Smooth muscle cell (in vitro differentiated cells): ENCODE measurements at regions not wholly inside any gene's neighbourhood (a gene's known extent, or its start where the extent isn't known, plus 50 kb on each side); places are given as distances from the start of the nearest gene placed in this dataset.

Experiments used
- DNase-seq: peaks from one replicate; lab custom pipeline; 2025; ENCODE audit not compliant: unreplicated experiment; lab: John Stamatoyannopoulos, UW
- H2AFZ ChIP-seq: fragments of 200-600 bp; sonication (generic); 2 replicates; pipeline ENCODE4 v1.6.0; 2016; ENCODE audit warnings: antibody characterized with exemption, low read depth, mild to moderate bottlenecking
- H3F3A ChIP-seq: fragments of 200-600 bp; sonication (generic); 2 replicates; pipeline ENCODE4 v1.6.0; 2017; ENCODE audit warnings: antibody characterized with exemption, low read depth
- H3K27ac ChIP-seq: fragments of 200-600 bp; sonication (generic); 2 replicates; pipeline ENCODE4 v1.5.1; 2016; ENCODE audit warnings: low read depth, mild to moderate bottlenecking
- H3K27me3 ChIP-seq: fragments of 200-600 bp; sonication (generic); 2 replicates; pipeline ENCODE4 v1.6.1; 2016; ENCODE audit warnings: low read depth, mild to moderate bottlenecking
- H3K36me3 ChIP-seq: fragments of 200-600 bp; sonication (generic); 2 replicates; pipeline ENCODE4 v1.5.1; 2016; ENCODE audit warnings: low read depth
- H3K4me1 ChIP-seq: fragments of 200-600 bp; sonication (generic); 2 replicates; pipeline ENCODE4 v1.5.1; 2016; ENCODE audit warnings: low read depth
- H3K4me2 ChIP-seq: fragments of 200-600 bp; sonication (generic); 2 replicates; pipeline ENCODE4 v1.6.0; 2016; ENCODE audit warnings: mild to moderate bottlenecking
- H3K4me3 ChIP-seq: fragments of 200-600 bp; sonication (generic); 2 replicates; pipeline ENCODE4 v1.5.1; 2016; ENCODE audit warnings: mild to moderate bottlenecking
- H3K79me2 ChIP-seq: fragments of 200-600 bp; sonication (generic); 2 replicates; pipeline ENCODE4 v1.6.0; 2016; ENCODE audit warnings: low read depth, mild to moderate bottlenecking
- H3K9ac ChIP-seq: fragments of 200-600 bp; sonication (generic); 2 replicates; pipeline ENCODE4 v1.6.0; 2016; ENCODE audit warnings: low read depth
- H3K9me3 ChIP-seq: fragments of 200-600 bp; sonication (generic); replicated peaks from 2 replicates; pipeline ENCODE4 v1.5.1; 2016; ENCODE audit warnings: low read depth
- H4K20me1 ChIP-seq: fragments of 200-600 bp; sonication (generic); 2 replicates; pipeline ENCODE4 v1.6.0; 2016; ENCODE audit warnings: low read depth
- WGBS: methylation state at CpG from one replicate; pipeline ENCODE4 v1.1.7; 2016; ENCODE audit warnings: low lambda C conversion rate; 5-methylcytosine and 5-hydroxymethylcytosine counted together
- TF ChIP-seq, protein P1 (sequence below): fragments of 200-600 bp; sonication (generic); IDR thresholded peaks from 2 replicates; pipeline ENCODE4 v1.5.1; 2017; ENCODE audit warnings: borderline replicate concordance, mild to moderate bottlenecking, antibody characterized with exemption; ENCODE audit not compliant: insufficient read depth, poor library complexity, severe bottlenecking

DNA sequence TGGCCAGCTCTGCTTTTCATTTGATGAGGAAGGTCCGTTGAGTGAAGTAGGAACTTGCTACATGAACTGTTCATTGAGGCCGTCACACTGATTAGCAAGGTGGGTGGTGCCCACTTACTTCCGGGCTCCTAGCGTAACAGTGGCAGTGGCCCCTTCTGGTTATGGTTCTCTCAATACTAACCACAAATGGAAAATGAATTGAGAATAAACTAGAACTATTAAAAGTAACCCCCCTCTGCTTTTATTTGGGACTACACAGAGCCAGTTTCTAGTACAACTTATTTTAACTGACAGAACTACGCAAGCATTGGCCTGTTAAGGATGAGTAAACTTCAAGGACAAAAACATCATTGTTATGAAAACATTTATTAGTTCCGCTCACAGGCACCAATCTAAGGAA lies 519.1 kb downstream of the INHBA start:
- 91% methylated on average over 6 of the region's 6 CpGs for WGBS
- Histone ChIP-seq H3F3A (no peaks in the 10 kb centered on the region), H3K9ac (no peak overlapping the region), H3K9me3 (no peaks in the 10 kb centered on the region), H4K20me1 (no peaks in the 10 kb centered on the region), H3K4me2 (no peak overlapping the region), H3K4me1 (peaks cover 6% of the 10 kb centered on the region), H3K79me2 (no peaks in the 10 kb centered on the region), H3K4me3 (no peak overlapping the region), H2AFZ (no peak overlapping the region), H3K36me3 (no peaks in the 10 kb centered on the region), H3K27me3 (no peaks in the 10 kb centered on the region), H3K27ac (no peak overlapping the region)
- TF ChIP-seq, protein P1, sequence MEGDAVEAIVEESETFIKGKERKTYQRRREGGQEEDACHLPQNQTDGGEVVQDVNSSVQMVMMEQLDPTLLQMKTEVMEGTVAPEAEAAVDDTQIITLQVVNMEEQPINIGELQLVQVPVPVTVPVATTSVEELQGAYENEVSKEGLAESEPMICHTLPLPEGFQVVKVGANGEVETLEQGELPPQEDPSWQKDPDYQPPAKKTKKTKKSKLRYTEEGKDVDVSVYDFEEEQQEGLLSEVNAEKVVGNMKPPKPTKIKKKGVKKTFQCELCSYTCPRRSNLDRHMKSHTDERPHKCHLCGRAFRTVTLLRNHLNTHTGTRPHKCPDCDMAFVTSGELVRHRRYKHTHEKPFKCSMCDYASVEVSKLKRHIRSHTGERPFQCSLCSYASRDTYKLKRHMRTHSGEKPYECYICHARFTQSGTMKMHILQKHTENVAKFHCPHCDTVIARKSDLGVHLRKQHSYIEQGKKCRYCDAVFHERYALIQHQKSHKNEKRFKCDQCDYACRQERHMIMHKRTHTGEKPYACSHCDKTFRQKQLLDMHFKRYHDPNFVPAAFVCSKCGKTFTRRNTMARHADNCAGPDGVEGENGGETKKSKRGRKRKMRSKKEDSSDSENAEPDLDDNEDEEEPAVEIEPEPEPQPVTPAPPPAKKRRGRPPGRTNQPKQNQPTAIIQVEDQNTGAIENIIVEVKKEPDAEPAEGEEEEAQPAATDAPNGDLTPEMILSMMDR: no peak
- no peak for DNase-seq

DNA sequence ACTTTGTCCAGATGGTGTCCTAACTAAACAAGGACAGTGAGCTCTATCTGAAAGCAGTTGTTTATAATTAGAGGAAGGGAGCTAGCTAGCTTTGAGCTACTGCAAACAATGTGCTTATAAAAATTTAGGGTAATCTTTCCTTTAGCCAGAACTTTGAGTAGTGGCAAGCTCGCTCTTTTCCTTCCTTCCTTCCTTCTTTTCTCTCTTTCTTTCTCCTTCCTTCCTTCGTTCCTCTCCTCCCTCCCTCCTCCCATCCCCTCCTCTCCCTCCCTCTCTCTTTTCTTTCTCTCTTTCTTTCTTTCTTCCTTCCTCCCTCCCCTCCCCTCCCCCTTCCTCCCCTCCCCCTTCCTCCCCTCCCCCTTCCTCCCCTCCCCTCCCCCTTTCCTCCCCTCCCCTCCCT lies 520.1 kb downstream of the INHBA start:
- Histone ChIP-seq H3K27me3 (no peaks in the 10 kb centered on the region), H3K27ac (no peak overlapping the region), H3K79me2 (no peaks in the 10 kb centered on the region), H3F3A (no peaks in the 10 kb centered on the region), H4K20me1 (no peaks in the 10 kb centered on the region), H3K4me2 (no peak overlapping the region), H3K9me3 (no peaks in the 10 kb centered on the region), H3K36me3 (no peaks in the 10 kb centered on the region), H2AFZ (no peak overlapping the region), H3K4me3 (no peak overlapping the region), H3K9ac (no peak overlapping the region), H3K4me1 (peaks cover 4% of the 10 kb centered on the region)
- TF ChIP-seq, protein P1: no peak
- 66% methylated on average over 2 of the region's 2 CpGs for WGBS
- no peak for DNase-seq

DNA sequence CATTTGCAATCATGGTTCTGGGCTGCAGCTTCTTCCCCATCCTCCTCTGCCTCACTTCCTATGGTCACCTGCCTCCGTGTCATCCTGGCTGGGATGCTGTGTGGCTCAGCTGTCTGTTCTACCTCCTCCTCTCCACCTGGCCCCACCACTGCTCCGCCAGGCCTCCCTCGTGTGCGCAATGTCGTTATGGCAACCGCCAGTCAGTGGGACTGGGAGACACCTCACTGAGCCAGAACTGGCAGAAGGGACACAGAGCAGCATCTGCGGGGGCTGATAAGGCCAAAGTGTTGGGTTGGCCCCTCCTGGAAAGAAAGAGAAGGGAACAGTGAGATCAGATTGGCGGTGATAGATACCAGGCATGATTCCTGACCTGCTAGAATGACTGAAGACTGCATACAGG lies 527.5 kb downstream of the INHBA start:
- no peak overlapping the region for H3K4me3 ChIP-seq
- no peaks in the 10 kb centered on the region for H3K27me3 ChIP-seq
- H3K4me1 ChIP-seq: peaks cover 4% of the 10 kb centered on the region
- WGBS: 93% methylated on average over 8 of the region's 8 CpGs
- no peak for DNase-seq
- no peak overlapping the region for H2AFZ ChIP-seq
- no peaks in the 10 kb centered on the region for H3F3A ChIP-seq
- no peak overlapping the region for H3K4me2 ChIP-seq
- no peaks in the 10 kb centered on the region for H3K9me3 ChIP-seq
- no peaks in the 10 kb centered on the region for H3K36me3 ChIP-seq
- H4K20me1 ChIP-seq: no peaks in the 10 kb centered on the region
- no peak overlapping the region for H3K9ac ChIP-seq
- H3K27ac ChIP-seq: no peak overlapping the region
- H3K79me2 ChIP-seq: no peaks in the 10 kb centered on the region
- TF ChIP-seq, protein P1: no peak

DNA sequence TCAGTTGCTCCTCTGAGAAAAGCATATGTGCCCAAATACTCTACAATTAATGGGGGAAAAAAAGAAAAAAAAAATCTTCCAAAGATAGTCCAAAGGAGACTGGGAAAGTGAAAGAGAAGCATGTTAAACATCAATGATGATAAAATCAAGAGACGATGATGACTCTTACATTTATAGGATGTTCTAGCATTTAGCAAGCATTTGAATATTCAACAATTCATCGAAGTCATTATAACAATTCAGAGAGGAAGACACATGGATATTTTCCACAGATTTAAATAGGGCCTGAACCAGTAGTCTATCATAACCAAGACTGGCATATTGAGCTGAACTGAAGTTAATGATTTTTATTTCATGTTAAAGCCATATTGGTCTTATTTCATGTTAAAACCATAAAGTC lies 528.4 kb downstream of the INHBA start:
- 96% methylated on average over 2 of the region's 2 CpGs for WGBS

More for the DNA sequence above, 528.4 kb downstream of the INHBA start:
- Histone ChIP-seq H3K4me1 (peaks cover 4% of the 10 kb centered on the region), H3K9ac (no peak overlapping the region), H3K27ac (no peak overlapping the region), H3K4me2 (no peak overlapping the region), H3K4me3 (no peak overlapping the region), H3K36me3 (no peaks in the 10 kb centered on the region), H2AFZ (no peak overlapping the region), H4K20me1 (no peaks in the 10 kb centered on the region), H3F3A (no peaks in the 10 kb centered on the region), H3K27me3 (no peaks in the 10 kb centered on the region), H3K9me3 (no peaks in the 10 kb centered on the region), H3K79me2 (no peaks in the 10 kb centered on the region)
- TF ChIP-seq, protein P1: no peak
- DNase-seq: no peak
